ENCODE measurements at regions not wholly inside any gene's neighbourhood (a gene's known extent, or its start where the extent isn't known, plus 50 kb on each side); places are given as distances from the start of the nearest gene placed in this dataset.
"Not testable (repeated sequence)": the region's sequence is repeated elsewhere in the genome, so short reads cannot be mapped to it uniquely, and the experiment has no call there.

DNA sequence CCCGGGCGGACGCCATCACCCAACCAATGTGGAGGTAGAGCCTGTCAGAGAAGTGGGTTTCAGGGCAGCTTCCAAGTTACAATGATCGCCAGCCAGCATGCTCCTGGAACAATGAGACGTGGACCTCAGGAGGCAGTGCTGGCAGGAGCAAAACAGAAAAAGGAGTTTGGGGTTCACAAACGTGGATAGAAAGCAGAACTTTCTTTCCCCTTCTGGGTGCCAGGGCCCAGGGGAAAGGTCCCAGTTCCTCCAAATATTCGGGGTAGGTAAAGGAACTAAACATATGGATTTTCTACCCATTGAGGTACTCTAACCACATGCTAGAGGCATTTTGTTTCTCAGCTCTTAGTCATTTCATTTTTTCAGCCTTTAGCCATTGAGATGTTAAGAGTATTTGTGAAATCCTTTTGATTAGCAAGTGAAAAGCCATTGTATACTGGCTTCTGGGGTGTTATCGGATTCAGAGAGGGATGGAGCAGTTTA is 488.4 kb upstream of the ADGRL2 start:
- DNase-seq: no peak

DNA sequence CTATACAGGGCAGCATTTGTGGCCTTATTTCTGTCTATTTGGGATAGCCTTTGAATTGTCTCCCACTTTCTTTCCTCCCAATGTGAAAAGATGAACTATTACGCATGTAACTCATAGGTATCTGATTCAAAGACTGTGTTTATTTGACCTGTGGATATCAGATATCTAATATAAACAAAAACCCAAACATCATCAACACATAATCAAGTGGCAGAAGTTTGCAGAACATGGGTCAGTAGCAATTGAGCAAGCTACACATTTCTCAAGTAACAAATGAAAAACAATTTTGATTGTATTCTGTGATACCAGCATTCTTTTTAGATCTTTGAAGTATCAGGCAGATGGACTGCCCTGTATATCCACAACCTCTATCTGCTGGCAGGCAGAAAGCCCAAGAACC is 490.5 kb upstream of the ADGRL2 start:
- DNase-seq: no peak

DNA sequence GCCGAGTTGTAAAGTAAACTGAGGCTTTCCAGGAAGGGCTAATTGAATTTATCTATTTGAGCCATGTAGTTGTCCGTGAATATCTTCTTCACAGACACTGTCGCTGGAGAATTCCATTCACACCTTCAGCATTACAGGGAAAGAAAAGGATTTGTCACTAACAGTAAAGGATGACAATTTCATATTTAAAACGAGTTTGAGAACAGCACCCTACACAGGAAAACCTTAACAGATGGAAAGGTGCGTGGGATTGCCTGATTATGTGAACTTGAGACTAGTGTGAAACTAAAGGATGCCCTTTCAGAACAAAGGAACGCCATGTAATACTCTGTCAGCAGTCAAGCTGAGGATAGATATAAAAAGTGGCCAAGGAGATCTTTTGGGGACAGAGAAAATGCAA is 492.5 kb upstream of the ADGRL2 start:
- no peak for DNase-seq

DNA sequence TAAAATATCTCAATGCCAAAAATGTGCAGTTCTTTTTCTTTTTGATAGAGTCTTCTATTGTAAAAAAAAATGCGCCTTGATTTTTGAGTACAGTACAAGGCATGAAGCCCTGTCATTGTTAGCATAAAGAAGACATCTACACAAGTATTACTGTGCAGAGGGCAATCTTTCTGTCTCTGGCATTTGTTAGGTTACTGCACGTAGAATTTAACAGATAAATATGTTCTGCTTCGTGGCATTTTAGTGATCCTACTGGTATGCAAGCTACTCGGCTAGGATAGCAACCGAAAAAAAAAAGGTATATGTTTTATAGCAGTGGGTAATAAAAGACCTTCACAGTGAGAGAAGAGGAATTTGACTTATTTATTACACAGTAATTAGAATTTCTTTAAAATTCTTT is 492.9 kb upstream of the ADGRL2 start:
- DNase-seq: no peak

DNA sequence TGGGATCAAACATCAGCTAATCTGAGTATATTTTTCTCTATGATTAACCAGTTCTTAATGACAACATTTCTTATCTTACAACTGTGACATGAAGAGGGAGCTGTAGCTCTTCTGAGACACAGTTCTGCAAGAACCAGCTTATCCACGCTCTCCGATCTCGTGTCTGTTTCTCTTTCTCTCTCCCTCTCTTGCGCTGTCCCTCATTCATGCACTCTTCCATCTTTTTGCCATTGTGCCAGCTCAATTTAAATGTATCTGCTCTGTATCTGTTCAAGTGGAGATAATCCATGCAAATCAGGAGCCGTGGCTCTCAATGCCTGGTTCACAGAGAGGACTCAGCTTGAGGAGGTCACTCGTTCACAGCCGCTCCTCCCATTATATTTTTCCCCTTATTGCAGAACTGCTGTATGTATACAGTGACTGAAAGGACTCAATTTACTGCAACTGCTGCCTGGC is 494.7 kb upstream of the ADGRL2 start:
- DNase-seq: no peak

DNA sequence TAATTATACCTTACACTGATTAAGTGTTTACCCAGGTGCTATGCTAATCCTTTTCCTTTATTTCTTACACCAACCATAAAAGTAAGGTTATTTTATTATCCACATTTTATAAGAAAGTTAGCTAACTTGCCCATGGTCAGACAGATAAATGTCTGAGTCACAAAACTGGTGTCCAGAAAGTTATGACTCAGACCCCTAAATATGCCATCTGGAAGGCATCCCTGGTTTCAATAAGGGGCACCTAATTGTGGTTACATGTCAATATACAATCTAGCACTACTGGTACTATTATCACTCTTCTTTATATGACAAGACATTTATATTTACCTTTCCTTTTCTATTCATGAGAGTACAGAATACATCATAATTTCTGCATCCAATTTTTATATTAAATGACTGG is 496.5 kb upstream of the ADGRL2 start:
- DNase-seq: no peak

DNA sequence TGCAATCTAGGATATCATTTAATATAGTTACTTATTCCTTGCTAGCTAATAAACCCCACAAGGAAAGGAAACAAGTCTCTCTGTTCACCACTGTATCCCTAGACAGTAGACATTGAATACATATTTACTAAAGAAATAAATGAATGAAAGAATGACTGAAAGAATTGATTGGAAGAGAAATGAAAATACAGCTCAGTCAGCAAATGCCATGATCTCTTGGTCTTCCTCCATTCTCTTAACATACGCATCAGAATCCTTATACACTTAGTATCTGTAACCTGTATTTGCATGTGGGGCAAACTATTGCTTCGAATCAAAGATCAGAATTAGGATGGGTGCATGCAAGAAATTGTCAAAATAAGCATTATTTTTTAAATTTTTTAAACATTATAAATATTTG is 500.8 kb upstream of the ADGRL2 start:
- DNase-seq: no peak

DNA sequence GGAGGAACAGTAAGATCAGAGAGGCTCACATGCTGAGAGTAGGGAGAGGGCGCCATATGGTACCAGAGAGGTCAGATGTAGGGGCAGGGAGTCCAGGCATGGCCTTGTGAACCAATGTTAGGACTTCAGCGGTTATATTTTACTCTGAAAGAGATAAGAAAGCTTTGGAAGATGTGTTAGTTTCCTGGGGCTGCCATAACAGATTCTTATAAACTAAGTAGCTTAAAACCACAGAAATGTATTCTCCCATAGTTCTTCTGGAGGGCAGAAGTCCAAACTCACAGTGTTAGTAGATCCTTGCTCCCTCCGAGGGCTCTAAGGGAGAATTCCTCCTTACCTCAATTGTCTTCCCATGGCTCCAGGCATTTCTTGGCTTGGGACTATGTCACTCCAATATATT is 502.5 kb upstream of the ADGRL2 start:
- DNase-seq: no peak

DNA sequence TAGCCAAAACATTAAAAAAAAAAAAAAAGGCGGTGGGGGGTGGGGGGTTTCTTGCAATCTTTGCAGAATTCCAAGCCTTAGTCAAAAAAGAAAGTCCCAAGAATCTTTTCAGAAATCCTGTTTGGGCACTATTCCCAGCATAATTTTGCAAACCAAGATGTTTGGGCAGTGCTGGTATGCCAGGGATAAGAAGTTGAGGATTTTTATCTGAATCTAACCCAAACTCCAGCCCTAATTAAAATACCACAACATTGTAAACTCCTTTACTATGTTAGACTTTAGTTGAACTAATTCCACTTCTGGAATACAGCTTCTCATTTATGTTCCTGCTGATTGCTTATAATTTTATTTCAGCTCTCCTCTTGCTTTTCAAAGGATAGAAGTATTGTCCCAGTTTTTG is 504.1 kb upstream of the ADGRL2 start:
- DNase-seq: no peak

DNA sequence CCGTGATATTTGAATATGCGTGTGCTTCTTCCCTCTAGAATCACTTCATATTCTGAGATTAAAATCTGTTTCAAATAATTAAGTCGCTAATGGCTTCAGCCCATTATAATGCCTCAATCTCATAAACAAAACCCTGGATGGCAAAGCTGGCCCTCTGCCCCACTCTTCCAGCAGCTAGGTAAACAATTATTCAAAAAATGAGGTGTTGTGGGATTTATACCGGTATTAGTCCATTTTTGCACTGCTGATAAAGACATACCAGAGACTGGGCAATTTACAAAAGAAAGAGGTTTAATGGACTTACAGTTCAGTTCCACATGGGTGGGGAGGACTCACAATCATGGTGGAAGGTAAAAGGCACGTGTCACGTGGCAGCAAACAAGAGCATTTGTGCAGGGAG is 510.4 kb upstream of the ADGRL2 start:
- no peak for DNase-seq

DNA sequence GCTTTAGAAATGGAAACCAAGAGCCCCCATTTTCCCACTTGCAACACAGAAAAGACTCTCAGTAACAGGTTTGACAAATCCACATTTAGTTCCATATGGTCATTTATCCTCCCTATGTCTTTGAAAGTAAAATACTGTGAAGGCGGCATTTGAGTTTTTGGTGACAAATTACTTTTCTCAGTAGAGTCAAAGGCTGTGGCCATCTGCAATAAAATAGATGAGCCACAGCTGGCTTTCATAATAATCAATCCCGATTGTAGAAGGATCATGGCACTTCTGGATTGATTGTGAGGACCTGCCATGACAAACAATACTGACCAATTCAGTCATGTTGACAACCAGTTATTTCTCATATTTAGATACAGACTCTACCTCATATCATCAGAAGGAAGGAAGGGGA is 512.0 kb upstream of the ADGRL2 start:
- DNase-seq: no peak

DNA sequence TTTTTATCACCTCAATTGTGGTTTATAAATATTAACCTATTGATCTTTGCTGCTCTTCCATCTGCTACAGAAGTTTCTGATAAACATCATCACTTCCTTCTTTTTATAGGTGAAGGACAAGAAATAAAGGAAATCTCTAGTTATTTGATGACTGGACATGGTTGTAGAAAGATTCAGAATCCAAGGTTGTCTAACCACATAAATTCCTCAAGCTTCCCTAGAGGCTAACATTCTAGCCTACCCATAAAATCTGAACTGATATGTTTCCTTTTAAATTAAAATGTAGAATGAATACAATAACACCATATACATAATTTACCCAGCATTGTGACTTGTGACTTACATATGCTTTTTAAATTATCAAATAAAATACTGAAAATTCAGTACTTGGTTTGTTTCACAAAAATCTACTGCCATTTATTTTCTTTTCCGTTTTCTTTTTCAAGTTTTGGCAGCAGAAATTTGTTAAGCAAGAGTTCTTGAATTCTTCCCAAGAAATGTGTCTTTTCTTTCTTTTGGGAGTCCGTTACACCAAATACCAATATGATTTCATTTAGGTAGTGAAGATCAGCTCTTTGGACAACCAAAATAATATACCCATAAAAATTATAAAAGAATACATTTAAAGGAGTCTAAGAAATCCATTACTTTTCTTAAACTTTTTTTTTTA is 513.2 kb upstream of the ADGRL2 start:
- DNase-seq: no peak

DNA sequence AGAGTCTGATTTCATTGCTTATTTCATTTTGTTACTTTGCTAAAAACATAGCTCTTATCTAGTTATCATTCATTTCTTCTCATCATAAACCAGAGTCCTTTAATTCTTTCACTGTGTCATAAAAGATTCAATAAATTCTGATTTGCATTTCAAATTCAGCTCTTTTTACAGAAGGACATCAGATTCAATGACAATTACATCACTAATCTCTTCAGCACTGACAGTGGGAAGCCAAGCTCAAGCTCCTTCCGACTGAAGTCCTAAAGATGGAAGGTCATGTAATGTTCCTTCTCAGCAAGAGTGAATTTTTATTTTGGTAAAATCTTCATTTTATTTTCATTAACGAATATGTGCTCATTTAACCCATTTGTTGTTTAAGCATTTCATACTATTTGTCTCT is 530.7 kb upstream of the ADGRL2 start:
- DNase-seq: no peak

DNA sequence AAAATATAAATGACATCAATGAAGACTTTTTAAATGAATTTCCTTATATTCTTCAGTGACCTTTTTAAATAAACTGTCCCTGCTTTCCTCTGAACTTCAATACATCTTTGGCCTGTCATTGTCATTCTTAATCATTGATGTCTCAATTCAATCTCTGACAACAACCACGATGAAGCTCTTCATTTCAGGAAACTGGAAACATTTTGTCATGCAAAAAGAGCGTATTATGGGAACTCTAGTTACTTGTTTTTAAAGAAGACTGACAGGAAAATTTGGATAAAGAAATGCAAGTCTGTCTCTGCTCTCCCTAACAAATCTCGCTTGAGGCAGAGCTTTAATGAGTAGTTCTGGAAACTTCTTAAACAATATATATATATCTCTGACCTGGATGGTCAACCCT is 535.8 kb upstream of the ADGRL2 start:
- DNase-seq: no peak

DNA sequence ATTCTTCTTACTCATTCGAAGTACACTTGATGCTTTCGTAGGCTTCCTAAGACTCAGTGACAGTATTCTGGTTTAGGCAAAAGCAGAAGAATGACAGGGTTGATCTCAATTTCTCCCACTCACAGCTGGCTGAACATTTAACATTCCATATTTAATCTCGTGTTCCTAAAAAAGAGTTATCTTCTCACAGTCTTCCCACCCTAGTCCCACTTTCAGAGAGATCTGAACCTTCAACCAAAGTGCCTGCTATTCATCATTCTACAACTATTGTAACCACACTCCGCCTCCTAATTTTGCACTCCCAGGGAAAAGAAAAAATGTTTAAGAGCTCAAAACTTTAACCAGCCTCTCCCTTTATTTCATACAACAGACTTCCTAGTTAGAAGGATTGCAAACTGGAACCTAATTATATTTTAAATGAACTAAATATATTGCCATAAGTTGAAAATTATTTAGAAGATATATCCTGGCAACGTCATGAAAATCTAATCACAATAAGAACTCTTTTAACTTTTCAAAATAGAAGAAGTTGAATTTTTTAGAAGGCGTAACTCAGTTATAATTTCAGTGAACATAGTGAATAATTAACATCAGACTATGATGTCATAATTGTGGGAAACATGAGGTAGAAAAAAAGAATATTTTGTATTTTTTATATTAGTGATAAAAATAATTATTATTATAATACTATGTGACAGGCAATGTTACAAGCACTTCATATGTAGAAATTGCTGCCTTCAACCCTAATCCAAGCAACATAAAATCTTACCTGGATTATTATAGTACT is 540.9 kb upstream of the ADGRL2 start:
- DNase-seq: no peak

DNA sequence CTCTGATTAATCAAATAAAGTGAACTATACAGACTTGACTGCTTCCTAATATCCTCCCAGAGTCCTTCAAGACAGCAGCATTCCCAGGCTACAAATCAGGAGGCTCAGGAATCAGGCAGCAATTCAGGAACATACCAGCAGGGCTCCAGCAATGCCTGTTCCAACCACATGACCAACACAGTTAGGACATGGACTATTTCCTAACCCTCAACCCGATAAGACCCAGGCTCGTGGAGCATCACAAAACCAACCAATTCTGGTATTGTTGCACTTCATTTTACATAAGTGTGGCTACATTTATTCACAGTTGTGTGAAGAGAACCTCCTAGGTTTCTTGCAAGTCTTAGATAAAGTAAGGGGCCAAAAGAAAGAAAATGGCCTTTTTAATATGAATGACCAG is 546.2 kb upstream of the ADGRL2 start:
- no peak for DNase-seq

DNA sequence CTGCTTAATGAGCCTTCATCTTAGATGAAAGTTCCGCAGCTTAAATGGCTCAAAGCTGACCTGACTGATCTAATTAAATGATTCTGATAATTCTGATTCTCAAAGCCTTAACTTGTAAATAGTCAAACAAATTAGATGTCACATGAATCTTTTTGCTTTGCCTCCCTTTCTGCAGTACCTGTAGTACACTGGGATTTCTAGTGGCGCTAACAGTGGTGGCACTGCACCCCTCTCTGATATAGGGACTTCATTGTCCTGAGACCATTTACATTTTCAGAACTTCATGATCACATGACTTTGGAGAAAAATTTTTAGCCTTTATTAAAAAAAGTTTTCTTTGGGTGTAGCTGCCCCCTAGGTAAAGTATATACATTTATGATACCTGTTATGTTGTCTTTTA is 546.7 kb upstream of the ADGRL2 start:
- no peak for DNase-seq

DNA sequence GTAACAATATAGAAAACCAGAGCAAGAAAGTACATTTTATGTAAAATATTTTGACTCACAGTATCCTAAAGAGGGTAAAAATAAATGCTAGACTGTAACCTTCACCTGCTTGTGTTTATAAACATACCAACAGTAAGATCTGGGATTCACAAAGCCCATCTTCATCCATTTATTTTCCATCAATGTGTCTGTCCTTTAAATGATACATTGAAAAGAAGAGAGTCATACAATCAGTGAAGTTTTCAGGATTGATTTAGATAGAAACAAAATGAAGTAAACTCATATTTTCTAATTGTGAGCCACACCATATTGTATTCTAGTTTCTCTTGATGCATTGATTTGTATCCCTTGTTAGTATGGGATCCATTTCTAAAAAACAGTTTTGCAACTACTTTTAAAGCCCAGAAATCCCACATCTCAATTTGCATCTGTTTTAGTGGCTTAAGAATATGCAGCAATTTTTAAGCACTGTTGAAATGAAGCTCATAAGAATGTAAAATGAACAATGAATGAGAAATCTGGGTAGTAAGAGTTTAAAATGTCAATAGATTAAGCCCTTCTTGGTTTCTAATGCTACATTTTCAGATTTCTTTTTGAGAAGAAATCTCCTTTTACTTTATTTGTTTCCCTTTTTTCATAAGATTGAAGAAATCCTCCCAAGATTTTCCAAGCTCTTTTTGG is 548.1 kb upstream of the ADGRL2 start:
- no peak for DNase-seq

DNA sequence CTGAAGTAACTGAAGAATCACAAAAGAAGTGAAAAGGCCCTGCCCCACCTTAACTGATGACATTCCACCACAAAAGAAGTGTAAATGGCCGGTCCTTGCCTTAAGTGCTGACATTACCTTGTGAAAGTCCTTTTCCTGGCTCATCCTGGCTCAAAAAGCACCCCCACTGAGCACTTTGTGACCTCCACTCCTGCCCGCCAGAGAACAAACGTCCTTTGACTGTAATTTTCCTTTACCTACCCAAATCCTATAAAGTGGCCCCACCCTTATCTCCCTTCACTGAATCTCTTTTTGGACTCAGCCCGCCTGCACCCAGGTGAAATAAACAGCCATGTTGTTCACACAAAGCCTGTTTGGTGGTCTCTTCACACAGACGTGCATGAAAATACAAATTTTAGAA is 549.9 kb upstream of the ADGRL2 start:
- not testable (repeated sequence) for DNase-seq

DNA sequence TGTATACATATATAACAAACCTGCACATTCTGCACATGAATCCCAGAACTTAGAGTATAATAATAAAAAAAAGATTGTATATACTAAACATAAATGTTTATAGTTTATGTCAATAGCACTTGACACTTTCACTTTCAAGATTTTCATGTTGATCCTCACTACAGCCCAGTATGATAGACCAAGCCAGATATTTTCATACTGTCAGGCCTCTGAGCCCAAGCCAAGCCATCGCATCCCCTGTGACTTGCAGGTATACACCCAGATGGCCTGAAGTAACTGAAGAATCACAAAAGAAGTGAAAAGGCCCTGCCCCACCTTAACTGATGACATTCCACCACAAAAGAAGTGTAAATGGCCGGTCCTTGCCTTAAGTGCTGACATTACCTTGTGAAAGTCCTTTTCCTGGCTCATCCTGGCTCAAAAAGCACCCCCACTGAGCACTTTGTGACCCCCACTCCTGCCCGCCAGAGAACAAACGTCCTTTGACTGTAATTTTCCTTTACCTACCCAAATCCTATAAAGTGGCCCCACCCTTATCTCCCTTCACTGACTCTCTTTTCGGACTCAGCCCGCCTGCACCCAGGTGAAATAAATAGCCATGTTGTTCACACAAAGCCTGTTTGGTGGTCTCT is 555.5 kb upstream of the ADGRL2 start:
- DNase-seq: not testable (repeated sequence)

DNA sequence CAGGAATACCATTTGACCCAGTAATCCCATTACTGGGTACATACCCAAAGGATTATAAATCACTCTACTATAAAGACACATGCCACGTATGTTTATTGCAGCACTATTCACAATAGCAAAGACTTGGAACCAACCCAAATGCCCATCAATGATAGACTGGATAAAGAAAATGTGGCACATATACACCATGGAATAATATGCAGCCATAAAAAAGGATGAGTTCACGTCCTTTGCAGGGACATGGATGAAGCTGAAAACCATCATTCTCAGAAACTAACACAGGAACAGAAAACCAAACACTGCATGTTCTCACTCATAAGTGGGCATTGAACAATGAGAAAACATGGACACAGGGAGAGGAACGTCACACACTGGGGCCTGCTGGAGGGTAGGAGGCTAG is 556.1 kb upstream of the ADGRL2 start:
- not testable (repeated sequence) for DNase-seq

DNA sequence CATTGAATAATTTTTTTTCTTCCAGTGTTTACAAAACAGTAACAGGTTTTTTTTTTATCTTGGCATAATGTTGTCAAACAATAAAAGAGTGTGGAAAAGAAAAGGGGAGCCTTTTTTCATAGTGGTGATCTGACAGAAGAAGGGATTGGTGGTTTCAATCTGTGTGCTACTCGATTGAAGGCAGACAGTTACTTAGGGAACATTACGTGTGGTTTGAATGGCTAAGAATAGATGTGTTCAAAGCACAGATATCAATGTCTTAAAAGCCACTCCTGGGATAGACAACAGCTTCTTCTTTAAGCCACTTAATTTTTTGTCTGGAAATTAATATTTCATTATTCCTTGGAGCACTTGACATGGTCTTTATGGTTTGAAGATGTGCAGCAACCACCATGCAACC is 558.6 kb upstream of the ADGRL2 start:
- DNase-seq: no peak

DNA sequence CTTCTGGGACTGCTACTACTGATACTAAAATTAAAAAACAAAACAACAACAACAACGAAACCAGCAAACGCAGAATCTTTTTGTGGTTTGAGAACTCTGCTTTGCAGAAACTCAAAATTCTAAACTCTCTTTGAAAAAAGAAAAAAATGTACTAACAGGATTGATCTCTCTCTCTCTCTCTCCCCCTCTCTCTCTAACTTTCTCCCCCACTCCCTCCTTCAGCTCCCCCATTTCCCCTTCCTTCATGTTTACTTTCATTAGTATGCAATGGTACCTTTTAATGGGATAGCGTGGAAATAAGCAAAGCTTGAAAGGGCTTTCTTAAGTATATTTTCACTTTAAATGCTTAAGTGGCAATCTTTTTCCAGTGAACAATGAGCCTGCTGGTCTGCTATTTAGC is 562.6 kb upstream of the ADGRL2 start:
- DNase-seq: no peak

All from NK-92 treated with Interleukin-12 subunit alpha and Interleukin-12 subunit beta, amount 100 ng/mL, for 24 hours (cell line).